Neural cell (in vitro differentiated cells): ENCODE measurements at regions not wholly inside any gene's neighbourhood (a gene's known extent, or its start where the extent isn't known, plus 50 kb on each side); places are given as distances from the start of the nearest gene placed in this dataset.

ENCODE experiments used
- CTCF ChIP-seq: fragments of 450-650 bp; IDR thresholded peaks from 2 replicates; pipeline ENCODE4 v1.5.1; 2014; ENCODE audit warnings: antibody characterized with exemption, mild to moderate bottlenecking, moderate library complexity; ENCODE audit not compliant: poor library complexity, severe bottlenecking
- EZH2 ChIP-seq: fragments of 200-600, 300-800 bp; shearing (Covaris generic), sonication (generic); IDR thresholded peaks from 2 replicates; pipeline ENCODE4 v1.6.1; 2014; ENCODE audit warnings: antibody characterized with exemption, low read length, borderline replicate concordance, mild to moderate bottlenecking; ENCODE audit not compliant: insufficient read depth, poor library complexity, severe bottlenecking
- POLR2AphosphoS5 ChIP-seq: IDR thresholded peaks from 2 replicates; pipeline ENCODE4 v1.6.1; 2012
- RAD21 ChIP-seq: fragments of 450-650 bp; conservative IDR thresholded peaks from 2 replicates; pipeline ENCODE4 v1.6.1; 2014; ENCODE audit warnings: antibody characterized with exemption, mild to moderate bottlenecking, moderate library complexity

DNA sequence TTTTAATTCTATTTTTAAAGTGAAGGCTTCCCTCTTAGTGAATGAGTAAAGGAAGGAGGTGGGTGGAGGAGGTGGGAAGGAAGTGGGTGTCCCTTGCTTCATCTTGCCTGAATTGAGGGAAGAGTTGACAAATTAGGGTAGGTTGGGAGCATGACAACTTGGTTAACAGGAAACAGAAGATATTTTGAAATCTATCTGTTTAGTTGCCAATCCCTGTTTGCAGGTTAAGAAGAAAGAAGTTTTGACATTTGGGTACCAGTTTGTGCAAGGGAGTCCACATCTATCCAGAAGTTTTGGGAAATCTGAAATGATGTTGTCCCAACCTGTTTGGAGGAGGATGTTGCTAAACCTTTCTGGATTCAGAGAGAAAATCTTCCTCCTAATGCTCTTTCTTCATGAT, 204.1 kb upstream of the SUCLG2 start:
- TF ChIP-seq CTCF, result no peak
- TF ChIP-seq EZH2, result no peak
- TF ChIP-seq RAD21, result no peak
- TF ChIP-seq POLR2AphosphoS5, result no peak
